DND-41 (cell line): ENCODE measurements at regions not wholly inside any gene's neighbourhood (a gene's known extent, or its start where the extent isn't known, plus 50 kb on each side); places are given as distances from the start of the nearest gene placed in this dataset.

Experiments used
- ATAC-seq: fragments of 200-7000 bp; cut with Tn5 transposase; 3 replicates; pipeline ENCODE4 v1.9.1; 2021; ENCODE audit warnings: low read depth; ENCODE audit not compliant: insufficient read depth
- DNase-seq: peaks from one replicate; pipeline ENCODE4 v3.0.0-alpha.2; 2020
- H2AFZ ChIP-seq: 2 replicates; pipeline ENCODE4 v1.6.0; 2012; ENCODE audit warnings: low read depth, low read length
- H3K27ac ChIP-seq: 2 replicates; pipeline ENCODE4 v1.5.1; 2012; ENCODE audit warnings: low read length, inconsistent platforms
- H3K27me3 ChIP-seq: fragments of 200-600 bp; sonication (generic); 2 replicates; pipeline ENCODE4 v1.6.0; 2012; ENCODE audit warnings: low read length, mild to moderate bottlenecking, inconsistent platforms; ENCODE audit not compliant: insufficient read depth, poor library complexity
- H3K36me3 ChIP-seq: 2 replicates; pipeline ENCODE4 v1.5.1; 2012; ENCODE audit warnings: low read length, inconsistent platforms; ENCODE audit not compliant: insufficient read depth
- H3K4me1 ChIP-seq: 2 replicates; pipeline ENCODE4 v1.5.1; 2012; ENCODE audit warnings: mild to moderate bottlenecking, low read length; ENCODE audit not compliant: insufficient read depth
- H3K4me2 ChIP-seq: 2 replicates; pipeline ENCODE4 v1.6.0; 2012; ENCODE audit warnings: mild to moderate bottlenecking, moderate library complexity, low read length, inconsistent platforms; ENCODE audit not compliant: insufficient read depth
- H3K4me3 ChIP-seq, 2 experiments: fragments of 200-600 bp in 1 of 2; shearing (Covaris generic) in 1 of 2; 2 replicates each; pipeline ENCODE4 v1.5.1; 2012 to 2016; ENCODE audit warnings: inconsistent platforms in 2 of 2, low read length in 2 of 2, mild to moderate bottlenecking in 2 of 2, low read depth in 1 of 2, moderate library complexity in 1 of 2
- H3K79me2 ChIP-seq: 2 replicates; pipeline ENCODE4 v1.6.0; 2012; ENCODE audit warnings: low read length, inconsistent platforms; ENCODE audit not compliant: insufficient read depth
- H3K9ac ChIP-seq: 2 replicates; pipeline ENCODE4 v1.6.0; 2012; ENCODE audit warnings: low read depth, mild to moderate bottlenecking, inconsistent platforms, low read length, moderate library complexity
- H3K9me3 ChIP-seq: 2 replicates; pipeline ENCODE4 v1.5.1; 2012; ENCODE audit warnings: low read length, moderate library complexity, mild to moderate bottlenecking, inconsistent platforms; ENCODE audit not compliant: insufficient read depth, severe bottlenecking
- H4K20me1 ChIP-seq: 2 replicates; pipeline ENCODE4 v1.6.0; 2012; ENCODE audit warnings: low read length; ENCODE audit not compliant: insufficient read depth
- CTCF ChIP-seq: IDR thresholded peaks from 2 replicates; pipeline ENCODE4 v1.5.1; 2012; ENCODE audit warnings: borderline replicate concordance, low read length, moderate library complexity, mild to moderate bottlenecking; ENCODE audit not compliant: poor library complexity, severe bottlenecking; ENCODE audit errors: extremely low read depth
- EZH2 ChIP-seq: IDR thresholded peaks from 3 replicates; pipeline ENCODE4 v1.6.1; 2012; ENCODE audit warnings: borderline replicate concordance, low read depth, mild to moderate bottlenecking, moderate library complexity, low read length, inconsistent platforms; ENCODE audit not compliant: severe bottlenecking

DNA sequence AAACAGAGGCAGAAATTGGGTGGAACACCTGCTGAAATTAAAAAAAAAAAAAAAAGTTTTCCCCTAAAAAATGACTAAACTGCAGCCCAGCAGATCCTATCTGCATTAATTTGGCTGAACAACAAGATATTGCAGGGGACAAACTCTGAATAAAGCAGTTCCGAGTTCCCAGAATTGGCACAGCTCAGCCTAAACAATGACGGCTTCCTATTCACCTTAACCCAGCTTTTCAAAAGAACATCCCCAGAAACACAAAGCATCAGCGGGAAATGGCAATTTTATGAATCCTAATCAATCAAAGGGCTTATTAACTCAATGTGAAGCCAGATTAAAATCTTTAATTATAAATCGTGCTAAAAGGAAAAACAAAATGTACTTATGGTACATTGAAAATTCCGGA is 497.8 kb upstream of the ZFHX3 start:
- peaks cover 52% of the 10 kb centered on the region for H3K27me3 ChIP-seq
- H3K4me3 ChIP-seq, result no peak overlapping the region
- no peak overlapping the region for H3K4me2 ChIP-seq
- ATAC-seq, result no peak
- H4K20me1 ChIP-seq, result no peaks in the 10 kb centered on the region
- no peaks in the 10 kb centered on the region for H3K79me2 ChIP-seq
- TF ChIP-seq EZH2, result no peak
- DNase-seq, result no peak
- no peaks in the 10 kb centered on the region for H3K36me3 ChIP-seq
- no peak overlapping the region for H2AFZ ChIP-seq
- no peaks in the 10 kb centered on the region for H3K9me3 ChIP-seq
- H3K9ac ChIP-seq, result no peak overlapping the region
- H3K27ac ChIP-seq, result no peak overlapping the region
- no peaks in the 10 kb centered on the region for H3K4me1 ChIP-seq

GRCh38 chr16:73545290-73545689 is 497.4 kb upstream of the ZFHX3 start:
- Histone ChIP-seq H3K79me2 (no peaks in the 10 kb centered on the region), H3K36me3 (no peaks in the 10 kb centered on the region), H4K20me1 (no peaks in the 10 kb centered on the region), H3K4me1 (no peaks in the 10 kb centered on the region), H3K27me3 (peaks cover 53% of the 10 kb centered on the region), H3K9me3 (no peaks in the 10 kb centered on the region), H3K9ac (no peak overlapping the region), H2AFZ (no peak overlapping the region), H3K4me3 (no peak overlapping the region), H3K27ac (no peak overlapping the region), H3K4me2 (no peak overlapping the region)
- TF ChIP-seq CTCF, result no peak
- no peak for TF ChIP-seq EZH2
- ATAC-seq (no peak), DNase-seq (no peak)

DNA sequence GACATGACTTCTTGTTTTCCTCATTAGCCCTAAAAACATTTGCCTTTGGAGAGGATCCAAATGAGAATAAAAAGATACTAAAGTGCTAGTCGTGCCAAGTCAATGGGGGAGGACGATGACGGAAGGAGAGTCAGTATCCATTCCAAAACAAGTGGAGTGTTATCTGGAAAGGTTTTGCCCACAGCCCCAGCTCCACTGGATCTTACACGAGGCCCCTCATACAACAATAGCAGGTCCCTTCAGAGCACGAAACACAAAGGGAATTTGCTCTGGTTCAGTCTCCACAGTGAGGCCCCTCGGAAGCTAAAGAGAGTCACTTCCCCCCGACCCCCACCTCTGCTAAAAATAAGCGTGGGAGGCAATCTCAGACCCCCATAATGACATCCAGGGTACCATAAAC is 496.9 kb upstream of the ZFHX3 start:
- H3K27ac ChIP-seq, result no peak overlapping the region
- H3K4me1 ChIP-seq, result no peaks in the 10 kb centered on the region
- H3K9me3 ChIP-seq, result no peaks in the 10 kb centered on the region
- no peak overlapping the region for H2AFZ ChIP-seq
- no peaks in the 10 kb centered on the region for H4K20me1 ChIP-seq
- H3K9ac ChIP-seq, result no peak overlapping the region
- no peak overlapping the region for H3K4me3 ChIP-seq
- no peaks in the 10 kb centered on the region for H3K36me3 ChIP-seq
- H3K4me2 ChIP-seq, result no peak overlapping the region
- ATAC-seq, result no peak
- TF ChIP-seq EZH2 (no peak), CTCF (no peak)
- no peaks in the 10 kb centered on the region for H3K79me2 ChIP-seq
- peaks cover 56% of the 10 kb centered on the region for H3K27me3 ChIP-seq
- no peak for DNase-seq

DNA sequence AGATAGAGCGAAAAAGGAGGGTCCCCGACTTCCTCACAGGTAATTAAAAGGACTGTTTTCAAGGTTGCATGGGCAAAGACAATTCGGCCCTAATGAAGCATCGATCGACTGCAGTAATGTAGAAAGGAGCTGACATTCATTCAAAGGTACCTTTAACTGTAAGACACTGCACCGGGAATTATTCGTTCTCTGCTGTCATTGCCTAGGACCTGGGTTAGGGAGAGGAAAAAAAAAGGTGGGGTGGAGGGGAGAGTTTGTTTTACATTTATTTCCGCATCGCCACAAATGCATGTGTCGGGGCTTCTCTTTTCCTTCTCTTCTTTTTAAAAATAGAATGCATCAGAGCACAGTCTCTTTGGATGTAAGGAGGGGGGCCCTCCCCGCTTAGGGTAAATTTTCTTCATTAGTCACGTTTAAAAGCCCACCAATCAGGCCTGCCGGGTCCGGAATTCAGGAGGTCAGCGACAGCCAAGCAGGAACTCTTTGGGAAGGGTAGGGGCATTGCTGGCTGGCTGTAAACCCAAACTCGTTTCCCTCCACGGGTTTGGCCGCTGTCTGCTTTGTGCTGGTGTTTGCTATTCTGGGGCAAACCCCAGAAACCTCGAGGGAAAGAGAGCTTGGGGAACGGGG is 496.2 kb upstream of the ZFHX3 start:
- no peak overlapping the region for H3K4me3 ChIP-seq
- peaks cover 56% of the 10 kb centered on the region for H3K27me3 ChIP-seq
- no peaks in the 10 kb centered on the region for H3K79me2 ChIP-seq
- H2AFZ ChIP-seq, result no peak overlapping the region
- no peak overlapping the region for H3K27ac ChIP-seq
- H3K36me3 ChIP-seq, result no peaks in the 10 kb centered on the region
- H3K4me1 ChIP-seq, result no peaks in the 10 kb centered on the region
- H3K9ac ChIP-seq, result no peak overlapping the region
- no peak for TF ChIP-seq EZH2
- no peak for TF ChIP-seq CTCF
- H3K4me2 ChIP-seq, result no peak overlapping the region
- no peaks in the 10 kb centered on the region for H3K9me3 ChIP-seq
- no peak for DNase-seq
- no peaks in the 10 kb centered on the region for H4K20me1 ChIP-seq
- no peak for ATAC-seq
